Glomerular visceral epithelial cell (primary cell): ENCODE measurements at regions not wholly inside any gene's neighbourhood (a gene's known extent, or its start where the extent isn't known, plus 50 kb on each side); places are given as distances from the start of the nearest gene placed in this dataset.
A peak's percentile ranks its signal among the peaks of the same experiment; 100 is the strongest.

Source experiments
- DNase-seq: peaks from one replicate; pipeline ENCODE4 v3.0.0-alpha.2; 2016; ENCODE audit errors: extremely low spot score

GRCh38 chr4:23667659-23668058, 222.2 kb downstream of the PPARGC1A start:
- DNase-seq, result no peak

GRCh38 chr4:23660865-23661264, 229.0 kb downstream of the PPARGC1A start:
- DNase-seq, result no peak

- DNase-seq, result peak; percentile 39
Measured at GRCh38 chr4:23654791-23655190, 235.1 kb downstream of the PPARGC1A start.

GRCh38 chr4:23648854-23649596, 240.8 kb downstream of the PPARGC1A start:
- DNase-seq, result no peak

GRCh38 chr4:23635468-23635867, 254.4 kb downstream of the PPARGC1A start:
- DNase-seq, result no peak

- DNase-seq, result no peak
Measured at GRCh38 chr4:23631255-23631950, 258.4 kb downstream of the PPARGC1A start.

- no peak for DNase-seq
Measured at GRCh38 chr4:23630110-23630509, 259.7 kb downstream of the PPARGC1A start.

- DNase-seq, result no peak
Measured at GRCh38 chr4:23629421-23629820, 260.4 kb downstream of the PPARGC1A start.

- DNase-seq, result peak; percentile 40
Measured at GRCh38 chr4:23614284-23614892, 275.5 kb downstream of the PPARGC1A start.

GRCh38 chr4:23613782-23614181, 276.1 kb downstream of the PPARGC1A start:
- DNase-seq, result no peak

GRCh38 chr4:23602720-23603119, 287.1 kb downstream of the PPARGC1A start:
- no peak for DNase-seq

- DNase-seq, result no peak
Measured at GRCh38 chr4:23594125-23594524, 295.7 kb downstream of the PPARGC1A start.

GRCh38 chr4:23590431-23590830, 299.4 kb downstream of the PPARGC1A start:
- no peak for DNase-seq

- no peak for DNase-seq
Measured at GRCh38 chr4:23584024-23584423, 305.8 kb downstream of the PPARGC1A start.

GRCh38 chr4:23582671-23583070, 307.2 kb downstream of the PPARGC1A start:
- DNase-seq, result no peak

GRCh38 chr4:23579166-23579565, 310.7 kb downstream of the PPARGC1A start:
- DNase-seq, result no peak

- DNase-seq, result no peak
Measured at GRCh38 chr4:23577398-23577797, 312.4 kb downstream of the PPARGC1A start.

GRCh38 chr4:23572382-23572781, 317.5 kb downstream of the PPARGC1A start:
- no peak for DNase-seq

GRCh38 chr4:23567338-23567737, 322.5 kb downstream of the PPARGC1A start:
- no peak for DNase-seq

GRCh38 chr4:23560748-23561147, 329.1 kb downstream of the PPARGC1A start:
- no peak for DNase-seq

- no peak for DNase-seq
Measured at GRCh38 chr4:23558101-23558500, 331.7 kb downstream of the PPARGC1A start.

- DNase-seq, result no peak
Measured at GRCh38 chr4:23547601-23548000, 342.2 kb downstream of the PPARGC1A start.

- no peak for DNase-seq
Measured at GRCh38 chr4:23547096-23547495, 342.8 kb downstream of the PPARGC1A start.
